ENCODE measurements at regions not wholly inside any gene's neighbourhood (a gene's known extent, or its start where the extent isn't known, plus 50 kb on each side); places are given as distances from the start of the nearest gene placed in this dataset.

DNA sequence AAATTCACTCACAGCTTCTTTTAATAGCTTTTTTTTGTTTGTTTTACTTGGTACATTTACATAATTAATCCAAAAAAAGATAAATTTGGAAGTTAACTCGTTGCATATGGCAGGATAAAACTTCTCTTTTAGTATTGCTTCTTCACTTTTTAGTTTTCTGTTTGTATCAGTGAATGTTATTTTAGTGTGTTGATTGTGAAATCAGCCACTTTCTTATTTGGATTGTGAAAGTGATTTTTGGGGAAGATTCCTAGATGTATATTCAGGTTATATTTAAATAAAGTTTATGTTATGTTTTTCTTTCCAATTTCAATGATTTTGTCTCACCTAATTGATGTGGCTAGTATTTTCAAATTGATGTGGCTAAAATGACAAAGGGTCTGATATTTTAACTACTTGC is 693.9 kb upstream of the MGAT4C start:
- no peaks in the 10 kb centered on the region for H3K27me3 Mint-ChIP-seq (ENCODE audit: low read depth)
- Histone ChIP-seq H4K8ac (replicated peaks; ENCODE audit: insufficient read length, low read depth, low read length) (no peak overlapping the region), H2AFZ (ENCODE audit: low read length) (no peak overlapping the region), H2BK120ac (ENCODE audit: low read depth, low read length, poor library complexity, severe bottlenecking) (no peak overlapping the region), H3K4ac (ENCODE audit: low read depth, low read length) (no peak overlapping the region), H4K5ac (ENCODE audit: insufficient read length, low read depth, low read length) (no peak overlapping the region), H3K9ac (ENCODE audit: extremely low read depth, insufficient read length, low read length) (no peak overlapping the region), H3K4me1 (ENCODE audit: insufficient read depth, low read length) (no peaks in the 10 kb centered on the region), H3K4me2 (ENCODE audit: insufficient read depth, insufficient read length, low read length) (no peak overlapping the region), H3K27ac (ENCODE audit: insufficient read length, low read depth, low read length) (no peak overlapping the region), H3K23ac (ENCODE audit: insufficient read length, low read depth, low read length) (no peak overlapping the region), H3T11ph (ENCODE audit: low read length) (no peak overlapping the region), H3K14ac (ENCODE audit: insufficient read depth, low read length) (no peak overlapping the region), H4K91ac (ENCODE audit: insufficient read length, low read depth, low read length) (no peak overlapping the region), H3K79me1 (ENCODE audit: insufficient read depth, low read depth, low read length, poor library complexity, severe bottlenecking) (no peaks in the 10 kb centered on the region), H3K9me3 (ENCODE audit: control insufficient read depth, low read depth, low read length) (no peaks in the 10 kb centered on the region), H3K23me2 (ENCODE audit: insufficient read length, low read depth, low read length, poor library complexity, severe bottlenecking) (no peaks in the 10 kb centered on the region), H2BK15ac (ENCODE audit: low read depth, low read length) (no peak overlapping the region), H2BK5ac (ENCODE audit: insufficient read length, low read length) (no peak overlapping the region), H2BK12ac (ENCODE audit: insufficient read length, low read depth, low read length) (no peak overlapping the region), H2BK20ac (ENCODE audit: low read depth, low read length, poor library complexity, severe bottlenecking) (no peak overlapping the region), H3K56ac (ENCODE audit: insufficient read length, low read depth, low read length) (no peak overlapping the region), H3K18ac (ENCODE audit: insufficient read length, low read depth, low read length) (no peak overlapping the region), H2AK5ac (ENCODE audit: insufficient read length, low read length) (no peak overlapping the region), H3K27me3 (ENCODE audit: insufficient read depth, low read length) (no peaks in the 10 kb centered on the region), H4K20me1 (ENCODE audit: control insufficient read depth, insufficient read depth, insufficient read length) (no peaks in the 10 kb centered on the region), H3K79me2 (ENCODE audit: insufficient read depth, low read length) (no peaks in the 10 kb centered on the region)
- no peaks in the 10 kb centered on the region; a peak in 1 of 5 replicates for H3K9me3 Mint-ChIP-seq
- H3K4me3 Mint-ChIP-seq, result no peak overlapping the region
- TF ChIP-seq, protein P1, sequence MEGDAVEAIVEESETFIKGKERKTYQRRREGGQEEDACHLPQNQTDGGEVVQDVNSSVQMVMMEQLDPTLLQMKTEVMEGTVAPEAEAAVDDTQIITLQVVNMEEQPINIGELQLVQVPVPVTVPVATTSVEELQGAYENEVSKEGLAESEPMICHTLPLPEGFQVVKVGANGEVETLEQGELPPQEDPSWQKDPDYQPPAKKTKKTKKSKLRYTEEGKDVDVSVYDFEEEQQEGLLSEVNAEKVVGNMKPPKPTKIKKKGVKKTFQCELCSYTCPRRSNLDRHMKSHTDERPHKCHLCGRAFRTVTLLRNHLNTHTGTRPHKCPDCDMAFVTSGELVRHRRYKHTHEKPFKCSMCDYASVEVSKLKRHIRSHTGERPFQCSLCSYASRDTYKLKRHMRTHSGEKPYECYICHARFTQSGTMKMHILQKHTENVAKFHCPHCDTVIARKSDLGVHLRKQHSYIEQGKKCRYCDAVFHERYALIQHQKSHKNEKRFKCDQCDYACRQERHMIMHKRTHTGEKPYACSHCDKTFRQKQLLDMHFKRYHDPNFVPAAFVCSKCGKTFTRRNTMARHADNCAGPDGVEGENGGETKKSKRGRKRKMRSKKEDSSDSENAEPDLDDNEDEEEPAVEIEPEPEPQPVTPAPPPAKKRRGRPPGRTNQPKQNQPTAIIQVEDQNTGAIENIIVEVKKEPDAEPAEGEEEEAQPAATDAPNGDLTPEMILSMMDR (conservative IDR thresholded peaks at IDR 0.05), result no peak
- H3K4me1 Mint-ChIP-seq, result peaks cover 11 to 32% of the 10 kb centered on the region in 2 experiments
- H3K36me3 Mint-ChIP-seq (ENCODE audit: insufficient read depth in 1 of 3, low read depth in 3 of 3), result no peaks in the 10 kb centered on the region
- no peak overlapping the region for H3K27ac Mint-ChIP-seq
- DNase-seq, result no peak
- WGBS (ENCODE audit: extremely low coverage, insufficient read length, low lambda C conversion rate), result no CpG with 5 or more reads among the region's 1 CpG
